ENCODE measurements at regions not wholly inside any gene's neighbourhood (a gene's known extent, or its start where the extent isn't known, plus 50 kb on each side); places are given as distances from the start of the nearest gene placed in this dataset.

- H3K27ac ChIP-seq: no peak overlapping the region
- TF ChIP-seq CTCF (conservative IDR thresholded peaks at IDR 0.05) (no peak), ZFX (IDR thresholded peaks at IDR 0.05) (no peak)
Observed at GRCh38 chr5:107169867-107170266, 500.9 kb downstream of the EFNA5 start.

- H3K27ac ChIP-seq: no peak overlapping the region
Observed at GRCh38 chr5:107168848-107169752, 501.6 kb downstream of the EFNA5 start.

GRCh38 chr5:107168086-107168485 is 502.7 kb downstream of the EFNA5 start:
- no peak overlapping the region for H3K27ac ChIP-seq
- no peak for TF ChIP-seq CTCF (conservative IDR thresholded peaks at IDR 0.05)
- TF ChIP-seq ZFX (IDR thresholded peaks at IDR 0.05): no peak

More at GRCh38 chr5:107168848-107169752, 501.6 kb downstream of the EFNA5 start:
- TF ChIP-seq ZFX (IDR thresholded peaks at IDR 0.05) (no peak), CTCF (conservative IDR thresholded peaks at IDR 0.05) (no peak)

- no peak for TF ChIP-seq ZFX (IDR thresholded peaks at IDR 0.05)
- TF ChIP-seq CTCF (conservative IDR thresholded peaks at IDR 0.05): no peak
Observed at GRCh38 chr5:107165296-107165695, 505.4 kb downstream of the EFNA5 start.

GRCh38 chr5:107157809-107158208 is 512.9 kb downstream of the EFNA5 start:
- TF ChIP-seq ZFX (IDR thresholded peaks at IDR 0.05): no peak
- TF ChIP-seq CTCF (conservative IDR thresholded peaks at IDR 0.05): no peak
- H3K27ac ChIP-seq: no peak overlapping the region

More at GRCh38 chr5:107165296-107165695, 505.4 kb downstream of the EFNA5 start:
- H3K27ac ChIP-seq: no peak overlapping the region

GRCh38 chr5:107155707-107156106 is 515.0 kb downstream of the EFNA5 start:
- TF ChIP-seq ZFX (IDR thresholded peaks at IDR 0.05) (no peak), CTCF (conservative IDR thresholded peaks at IDR 0.05) (no peak)
- H3K27ac ChIP-seq: no peak overlapping the region

GRCh38 chr5:107154593-107154992 is 516.1 kb downstream of the EFNA5 start:
- TF ChIP-seq CTCF (conservative IDR thresholded peaks at IDR 0.05) (no peak), ZFX (IDR thresholded peaks at IDR 0.05) (no peak)
- no peak overlapping the region for H3K27ac ChIP-seq
